ENCODE measurements at regions not wholly inside any gene's neighbourhood (a gene's known extent, or its start where the extent isn't known, plus 50 kb on each side); places are given as distances from the start of the nearest gene placed in this dataset.

- intact Hi-C loops (cut with DNase I; ENCODE audit: low total_unique reads): no loop called here
- WGBS, 5 donors: 81 to 91% (median 88%) methylated on average over 16 of the region's 16 CpGs
- Histone ChIP-seq H3K9me3 (peaks cover 0 to 10% (median 0%) of the 10 kb centered on the region in 4 donors), H3K36me3 (no peaks in the 10 kb centered on the region), H3K4me1 (no peaks in the 10 kb centered on the region), H3K27me3 (no peaks in the 10 kb centered on the region), H3K27ac (no peak overlapping the region), H3K4me3 (no peak overlapping the region)
- TF ChIP-seq EP300 (IDR thresholded peaks at IDR 0.05) (no peak), CTCF (IDR thresholded peaks at IDR 0.05) (no peak), POLR2AphosphoS5 (IDR thresholded peaks at IDR 0.05) (no peak), POLR2A (IDR thresholded peaks at IDR 0.05) (no peak)
- peak in 1 of 2 donors; percentile 56 for DNase-seq
These were observed 97.3 kb upstream of the PIEZO2 start for GRCh38 chr18:11246495-11247300.

GRCh38 chr18:11245879-11246278 is 96.5 kb upstream of the PIEZO2 start:
- H3K9me3 ChIP-seq: peaks cover 0 to 10% (median 0%) of the 10 kb centered on the region in 4 donors
- H3K36me3 ChIP-seq: no peaks in the 10 kb centered on the region
- peak in 1 of 2 donors; percentile 79 for DNase-seq
- H3K4me1 ChIP-seq: no peaks in the 10 kb centered on the region
- H3K4me3 ChIP-seq: no peak overlapping the region
- TF ChIP-seq CTCF (IDR thresholded peaks at IDR 0.05): no peak
- no peak overlapping the region for H3K27ac ChIP-seq
- no peaks in the 10 kb centered on the region for H3K27me3 ChIP-seq
- intact Hi-C loops (cut with DNase I; ENCODE audit: low total_unique reads): no loop called here
- WGBS, 5 donors: 48 to 74% (median 69%) methylated on average over 2 of the region's 2 CpGs

- 78 to 91% (median 86%) methylated on average over 2 of the region's 2 CpGs for WGBS, 5 donors
- Histone ChIP-seq H3K4me1 (no peaks in the 10 kb centered on the region), H3K9me3 (no peaks in the 10 kb centered on the region), H3K36me3 (no peaks in the 10 kb centered on the region), H3K27me3 (no peaks in the 10 kb centered on the region), H3K4me3 (no peak overlapping the region), H3K27ac (no peak overlapping the region)
- DNase-seq: no peak
- TF ChIP-seq POLR2A (IDR thresholded peaks at IDR 0.05) (no peak), POLR2AphosphoS5 (IDR thresholded peaks at IDR 0.05) (no peak), CTCF (IDR thresholded peaks at IDR 0.05) (no peak)
- intact Hi-C loops (cut with DNase I; ENCODE audit: low total_unique reads): no loop called here
These were observed 88.1 kb upstream of the PIEZO2 start for GRCh38 chr18:11237484-11237883.

GRCh38 chr18:11237066-11237465 is 87.7 kb upstream of the PIEZO2 start:
- intact Hi-C loops (cut with DNase I; ENCODE audit: low total_unique reads): no loop called here
- DNase-seq: no peak
- H3K27me3 ChIP-seq: no peaks in the 10 kb centered on the region

More at GRCh38 chr18:11237066-11237465, 87.7 kb upstream of the PIEZO2 start:
- WGBS, 5 donors: 77 to 97% (median 91%) methylated on average over 1 of the region's 1 CpG
- Histone ChIP-seq H3K36me3 (no peaks in the 10 kb centered on the region), H3K27ac (no peak overlapping the region), H3K4me3 (no peak overlapping the region), H3K9me3 (no peaks in the 10 kb centered on the region), H3K4me1 (no peaks in the 10 kb centered on the region)
- TF ChIP-seq POLR2AphosphoS5 (IDR thresholded peaks at IDR 0.05) (no peak), CTCF (IDR thresholded peaks at IDR 0.05) (no peak), POLR2A (IDR thresholded peaks at IDR 0.05) (no peak), EP300 (IDR thresholded peaks at IDR 0.05) (no peak)
